Urinary bladder (tissue), 3 donors: ENCODE measurements at regions not wholly inside any gene's neighbourhood (a gene's known extent, or its start where the extent isn't known, plus 50 kb on each side); places are given as distances from the start of the nearest gene placed in this dataset.

Experiments
- DNase-seq: peaks from one replicate; pipeline ENCODE4 v3.0.0-alpha.2; 2015; ENCODE audit errors: extremely low spot score
- H3K27ac ChIP-seq: one replicate; pipeline ENCODE4 v1.5.1; 2013; ENCODE audit warnings: low read depth, mild to moderate bottlenecking, moderate library complexity
- H3K36me3 ChIP-seq: one replicate; pipeline ENCODE4 v1.6.1; 2013; ENCODE audit warnings: mild to moderate bottlenecking, moderate library complexity; ENCODE audit not compliant: insufficient read depth
- H3K4me1 ChIP-seq: one replicate; pipeline ENCODE4 v1.6.1; 2013; ENCODE audit warnings: mild to moderate bottlenecking, moderate library complexity; ENCODE audit not compliant: insufficient read depth
- H3K4me3 ChIP-seq: one replicate; pipeline ENCODE4 v1.5.1; 2013; ENCODE audit warnings: low read depth, low read length
- WGBS: extraction: QIAGEN DNeasy Blood & Tissue Kit; methylation state at CpG from one replicate; pipeline ENCODE4 v1.1.7; 2013; 5-methylcytosine and 5-hydroxymethylcytosine counted together
- donor health status: healthy with polysubstance abuse.
- donor health status: healthy.

- no peak overlapping the region for H3K27ac ChIP-seq
- DNase-seq, result no peak
- H3K36me3 ChIP-seq, result no peaks in the 10 kb centered on the region
- no peak overlapping the region for H3K4me3 ChIP-seq
- H3K4me1 ChIP-seq, result no peaks in the 10 kb centered on the region
- WGBS, result 91% methylated on average over 2 of the region's 2 CpGs
These were observed 304.1 kb downstream of the MCTP2 start for GRCh38 chr15:94535298-94536048.

GRCh38 chr15:94536549-94536948 is 305.2 kb downstream of the MCTP2 start:
- 25% methylated on average over 3 of the region's 3 CpGs for WGBS
- DNase-seq, result no peak
- Histone ChIP-seq H3K27ac (no peak overlapping the region), H3K4me1 (no peaks in the 10 kb centered on the region), H3K4me3 (no peak overlapping the region), H3K36me3 (no peaks in the 10 kb centered on the region)

GRCh38 chr15:94538280-94538679 is 306.9 kb downstream of the MCTP2 start:
- Histone ChIP-seq H3K4me3 (no peak overlapping the region), H3K4me1 (no peaks in the 10 kb centered on the region), H3K27ac (no peak overlapping the region), H3K36me3 (no peaks in the 10 kb centered on the region)
- no peak for DNase-seq
- 2% methylated on average over 1 of the region's 1 CpG for WGBS

- H3K36me3 ChIP-seq, result no peaks in the 10 kb centered on the region
- no peaks in the 10 kb centered on the region for H3K4me1 ChIP-seq
- no peak for DNase-seq
- WGBS, result 72% methylated on average over 1 of the region's 1 CpG
- H3K4me3 ChIP-seq, result no peak overlapping the region
- H3K27ac ChIP-seq, result no peak overlapping the region
These were observed 311.0 kb downstream of the MCTP2 start for GRCh38 chr15:94542391-94542790.

- WGBS, result 70% methylated on average over 2 of the region's 2 CpGs
These were observed 315.4 kb downstream of the MCTP2 start for GRCh38 chr15:94546808-94547207.

DNA sequence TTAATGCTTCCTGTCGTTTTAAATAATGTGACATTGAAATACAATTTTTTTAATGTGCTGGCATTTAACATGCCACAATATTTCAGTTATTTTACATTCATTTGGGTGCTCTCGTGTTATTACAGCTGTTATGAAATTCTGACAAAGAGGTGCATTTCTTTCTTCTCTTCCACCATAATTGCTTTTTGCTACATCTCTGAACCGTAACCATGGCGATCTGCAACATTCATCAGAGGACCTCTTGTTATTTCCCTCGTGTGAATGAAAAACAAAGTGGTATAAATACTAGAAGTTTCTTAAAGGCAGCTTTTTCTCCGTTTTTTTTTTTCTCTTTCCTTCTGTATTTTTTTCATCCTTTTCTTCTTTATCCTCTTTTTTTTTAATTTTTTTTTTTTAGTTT is 316.4 kb downstream of the MCTP2 start:
- Histone ChIP-seq H3K4me1 (no peaks in the 10 kb centered on the region), H3K4me3 (no peak overlapping the region), H3K27ac (no peak overlapping the region), H3K36me3 (no peaks in the 10 kb centered on the region)
- 75% methylated on average over 6 of the region's 6 CpGs for WGBS
- DNase-seq, result no peak

More at GRCh38 chr15:94546808-94547207, 315.4 kb downstream of the MCTP2 start:
- H3K36me3 ChIP-seq, result no peaks in the 10 kb centered on the region
- no peak overlapping the region for H3K4me3 ChIP-seq
- no peak overlapping the region for H3K27ac ChIP-seq
- DNase-seq, result no peak
- no peaks in the 10 kb centered on the region for H3K4me1 ChIP-seq

DNA sequence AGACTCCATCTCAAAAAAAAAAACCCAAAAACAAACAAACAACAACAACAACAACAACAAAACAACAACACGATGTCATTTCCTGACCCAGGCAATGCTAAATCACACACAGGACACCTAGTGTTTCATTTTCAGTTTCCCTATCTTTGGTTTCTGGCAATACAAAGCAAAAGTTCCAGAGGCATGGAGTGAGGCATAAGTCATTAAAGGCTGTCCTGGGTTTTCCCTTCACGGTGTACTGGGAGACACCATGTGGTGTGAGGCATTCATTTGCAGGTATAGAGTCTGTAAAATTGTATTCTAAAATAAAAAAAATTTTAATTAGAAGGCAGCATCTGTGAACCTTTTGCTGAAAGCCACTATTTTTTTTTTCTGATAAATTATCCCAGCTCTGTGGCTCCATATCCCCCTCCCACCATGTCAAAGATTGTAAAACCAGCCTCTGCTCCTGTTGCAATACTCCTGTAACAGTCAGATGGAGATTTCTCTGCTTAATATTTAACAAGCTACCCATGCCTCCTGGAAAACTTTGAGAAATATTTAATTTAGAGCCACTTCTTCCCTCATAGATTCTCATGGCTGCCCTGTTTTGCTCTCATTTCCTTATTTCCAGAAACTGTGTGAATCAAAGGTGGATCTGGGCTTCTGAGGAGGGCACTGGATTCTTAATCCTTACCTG is 324.6 kb downstream of the MCTP2 start:
- no peaks in the 10 kb centered on the region for H3K4me1 ChIP-seq
- WGBS, result 82% methylated on average over 2 of the region's 2 CpGs

GRCh38 chr15:94561036-94561689 is 329.8 kb downstream of the MCTP2 start:
- 93% methylated on average over 4 of the region's 4 CpGs for WGBS
- Histone ChIP-seq H3K36me3 (no peaks in the 10 kb centered on the region), H3K4me3 (no peak overlapping the region), H3K4me1 (no peaks in the 10 kb centered on the region), H3K27ac (no peak overlapping the region)
- no peak for DNase-seq

More for the DNA sequence above, 324.6 kb downstream of the MCTP2 start:
- H3K4me3 ChIP-seq, result no peak overlapping the region
- no peaks in the 10 kb centered on the region for H3K36me3 ChIP-seq
- DNase-seq, result no peak
- H3K27ac ChIP-seq, result no peak overlapping the region

DNA sequence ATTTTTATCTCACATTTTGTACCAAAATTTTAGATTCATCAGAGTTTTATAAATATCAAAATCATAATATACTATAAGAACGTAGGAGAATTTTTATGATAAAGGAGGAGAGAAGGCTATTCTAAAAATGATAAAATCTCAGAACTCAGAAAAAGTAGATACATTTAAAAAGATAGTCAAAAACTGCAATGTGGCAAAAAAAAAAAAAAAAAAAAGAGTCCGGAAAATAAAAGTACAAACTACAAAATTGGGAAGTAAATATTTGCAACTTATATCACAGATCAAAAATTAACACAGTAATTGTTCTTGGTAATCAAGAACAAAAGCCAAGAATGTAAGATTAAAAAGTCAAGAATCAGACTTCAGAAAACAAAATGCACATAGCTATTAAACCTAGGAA is 332.1 kb downstream of the MCTP2 start:
- Histone ChIP-seq H3K36me3 (no peaks in the 10 kb centered on the region), H3K4me1 (no peaks in the 10 kb centered on the region), H3K4me3 (no peak overlapping the region), H3K27ac (no peak overlapping the region)
- WGBS, result 87% methylated on average over 2 of the region's 2 CpGs
- no peak for DNase-seq

GRCh38 chr15:94576889-94577533 is 345.6 kb downstream of the MCTP2 start:
- no peaks in the 10 kb centered on the region for H3K36me3 ChIP-seq
- H3K4me1 ChIP-seq, result no peaks in the 10 kb centered on the region
- WGBS, result 68% methylated on average over 12 of the region's 12 CpGs
- H3K27ac ChIP-seq, result no peak overlapping the region
- H3K4me3 ChIP-seq, result no peak overlapping the region
- DNase-seq, result no peak

- Histone ChIP-seq H3K27ac (no peak overlapping the region), H3K36me3 (no peaks in the 10 kb centered on the region), H3K4me3 (no peak overlapping the region), H3K4me1 (no peaks in the 10 kb centered on the region)
- 76% methylated on average over 5 of the region's 5 CpGs for WGBS
- no peak for DNase-seq
These were observed 347.9 kb downstream of the MCTP2 start for GRCh38 chr15:94579286-94579685.

DNA sequence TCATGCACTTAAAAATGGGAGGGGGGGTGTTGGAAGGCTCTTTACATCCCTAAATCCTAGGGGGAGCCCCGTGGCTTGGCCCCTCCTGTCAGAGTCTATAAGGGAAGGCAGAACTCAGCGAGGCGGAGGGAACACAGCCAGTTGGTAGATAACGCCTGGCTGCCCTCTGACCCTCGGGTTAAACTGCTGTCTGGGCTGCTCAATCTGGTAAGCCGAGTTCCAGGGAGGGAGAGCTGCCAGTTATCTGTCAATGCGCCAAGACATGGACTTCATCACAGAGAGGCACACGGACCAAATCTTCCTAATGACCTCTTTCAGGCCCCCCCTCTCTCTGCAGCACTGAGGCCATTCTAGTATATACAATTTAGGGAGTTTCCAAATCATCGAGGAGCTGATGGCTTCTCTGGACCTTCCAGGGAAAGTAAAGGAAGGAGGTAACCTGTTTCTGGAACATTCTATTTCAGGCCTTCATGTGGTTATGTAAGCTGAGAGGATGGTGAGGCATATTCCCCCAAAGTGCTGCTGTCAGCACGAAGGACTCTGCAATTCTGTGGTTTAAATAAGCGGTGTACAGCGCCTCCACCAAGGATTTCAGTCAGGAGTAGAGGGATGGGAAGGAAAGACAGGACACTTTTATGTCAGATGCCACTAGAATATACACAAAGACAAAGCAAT is 349.0 kb downstream of the MCTP2 start:
- Histone ChIP-seq H3K27ac (no peak overlapping the region), H3K4me1 (no peaks in the 10 kb centered on the region), H3K36me3 (no peaks in the 10 kb centered on the region), H3K4me3 (no peak overlapping the region)
- WGBS, result 56% methylated on average over 12 of the region's 12 CpGs
- DNase-seq, result no peak

- H3K36me3 ChIP-seq, result no peaks in the 10 kb centered on the region
- H3K4me3 ChIP-seq, result no peak overlapping the region
- WGBS, result 57% methylated on average over 3 of the region's 3 CpGs
- no peak overlapping the region for H3K27ac ChIP-seq
- H3K4me1 ChIP-seq, result no peaks in the 10 kb centered on the region
- no peak for DNase-seq
These were observed 351.0 kb downstream of the MCTP2 start for GRCh38 chr15:94582368-94582767.
